ENCODE measurements at regions not wholly inside any gene's neighbourhood (a gene's known extent, or its start where the extent isn't known, plus 50 kb on each side); places are given as distances from the start of the nearest gene placed in this dataset.

- no peak for DNase-seq
Observed at GRCh38 chr7:12785473-12785872, 98.0 kb downstream of the ARL4A start.

- DNase-seq, result no peak
Observed at GRCh38 chr7:12786494-12786893, 99.1 kb downstream of the ARL4A start.

- DNase-seq, result no peak
Observed at GRCh38 chr7:12788171-12788570, 100.7 kb downstream of the ARL4A start.

- no peak for DNase-seq
Observed at GRCh38 chr7:12788591-12788990, 101.2 kb downstream of the ARL4A start.

GRCh38 chr7:12794722-12795302, 107.4 kb downstream of the ARL4A start:
- DNase-seq, result no peak

- DNase-seq, result no peak
Observed at GRCh38 chr7:12796397-12797127, 109.1 kb downstream of the ARL4A start.

- DNase-seq, result no peak
Observed at GRCh38 chr7:12800486-12800885, 113.1 kb downstream of the ARL4A start.

- DNase-seq, result no peak
Observed at GRCh38 chr7:12801107-12801506, 113.7 kb downstream of the ARL4A start.

- DNase-seq, result no peak
Observed at GRCh38 chr7:12802070-12802469, 114.6 kb downstream of the ARL4A start.

- no peak for DNase-seq
Observed at GRCh38 chr7:12803542-12803941, 116.1 kb downstream of the ARL4A start.

GRCh38 chr7:12805518-12805928, 118.1 kb downstream of the ARL4A start:
- no peak for DNase-seq

- no peak for DNase-seq
Observed at GRCh38 chr7:12805957-12806356, 118.5 kb downstream of the ARL4A start.

- no peak for DNase-seq
Observed at GRCh38 chr7:12809476-12809875, 122.0 kb downstream of the ARL4A start.

GRCh38 chr7:12812111-12812510, 124.7 kb downstream of the ARL4A start:
- DNase-seq, result no peak

- DNase-seq, result no peak
Observed at GRCh38 chr7:12814107-12814506, 126.7 kb downstream of the ARL4A start.

- DNase-seq, result no peak
Observed at GRCh38 chr7:12814828-12815227, 127.4 kb downstream of the ARL4A start.

- no peak for DNase-seq
Observed at GRCh38 chr7:12815426-12815825, 128.0 kb downstream of the ARL4A start.

- no peak for DNase-seq
Observed at GRCh38 chr7:12815871-12816270, 128.4 kb downstream of the ARL4A start.

- no peak for DNase-seq
Observed at GRCh38 chr7:12820777-12821176, 133.3 kb downstream of the ARL4A start.

- no peak for DNase-seq
Observed at GRCh38 chr7:12821746-12822145, 134.3 kb downstream of the ARL4A start.

- DNase-seq, result no peak
Observed at GRCh38 chr7:12826079-12826478, 138.6 kb downstream of the ARL4A start.

- no peak for DNase-seq
Observed at GRCh38 chr7:12827219-12827821, 139.9 kb downstream of the ARL4A start.

- no peak for DNase-seq
Observed at GRCh38 chr7:12827920-12828319, 140.5 kb downstream of the ARL4A start.

- DNase-seq, result no peak
Observed at GRCh38 chr7:12831024-12831423, 143.6 kb downstream of the ARL4A start.
